ENCODE measurements at regions not wholly inside any gene's neighbourhood (a gene's known extent, or its start where the extent isn't known, plus 50 kb on each side); places are given as distances from the start of the nearest gene placed in this dataset.

- TF ChIP-seq CTCF (IDR thresholded peaks at IDR 0.05 in 8 of 11, conservative IDR thresholded peaks at IDR 0.05 in 3 of 11) (no peak), POLR2A (IDR thresholded peaks at IDR 0.05) (no peak), POLR2AphosphoS5 (IDR thresholded peaks at IDR 0.05) (no peak)
These were observed 170.1 kb upstream of the INHBA start for GRCh38 chr7:41872966-41873365.

All from spleen (tissue), 7 donors.